IMR-90 (cell line): ENCODE measurements at regions not wholly inside any gene's neighbourhood (a gene's known extent, or its start where the extent isn't known, plus 50 kb on each side); places are given as distances from the start of the nearest gene placed in this dataset.

Experiments used
- ATAC-seq: fragments of 200-7000 bp; cut with Tn5 transposase; 2 replicates; pipeline ENCODE4 v1.9.1; 2020; ENCODE audit warnings: low read depth, mild to moderate bottlenecking, moderate library complexity
- BruUV-seq: library from RNA; stranded (reverse); fragments of 400-500 nt; replicated peaks from 2 replicates; lab custom pipeline; 2021; lab: Mats Ljungman, UMichigan
- CTCF ChIA-PET: fragments of 300-600 bp; formaldehyde crosslinking; extraction: SDS; loops from one replicate; lab custom pipeline; 2021; ENCODE audit warnings: antibody characterized with exemption; lab: Yijun Ruan, JAX
- POLR2A ChIA-PET: fragments of 300-600 bp; sonication (Branson Sonifier 250); formaldehyde crosslinking; loops from one replicate; lab custom pipeline; 2022; ENCODE audit warnings: antibody characterized with exemption; ENCODE audit not compliant: unreplicated experiment; lab: Charles Lee
- DNase-seq: peaks from one replicate; pipeline ENCODE4 v3.0.0; 2013
- H2AFZ ChIP-seq: replicated peaks from 2 replicates; pipeline ENCODE3; 2013; ENCODE audit warnings: low read length, mild to moderate bottlenecking; ENCODE audit not compliant: poor library complexity
- H2AK5ac ChIP-seq: 2 replicates; pipeline ENCODE4 v1.6.1; 2013; ENCODE audit warnings: low read depth, low read length, inconsistent platforms
- H2AK9ac ChIP-seq: replicated peaks from 2 replicates; pipeline ENCODE3; 2013; ENCODE audit warnings: mild to moderate bottlenecking, low read depth, low read length, moderate library complexity; ENCODE audit not compliant: poor library complexity
- H2BK120ac ChIP-seq: 2 replicates; pipeline ENCODE4 v1.6.1; 2013; ENCODE audit warnings: low read depth, low read length, inconsistent platforms
- H2BK15ac ChIP-seq: 3 replicates; pipeline ENCODE4 v1.6.1; 2013; ENCODE audit warnings: low read depth, low read length, inconsistent platforms
- H2BK20ac ChIP-seq: 2 replicates; pipeline ENCODE4 v1.6.1; 2013; ENCODE audit warnings: low read depth, mild to moderate bottlenecking, inconsistent platforms, low read length, moderate library complexity
- H2BK5ac ChIP-seq: 2 replicates; pipeline ENCODE4 v1.6.1; 2013; ENCODE audit warnings: mild to moderate bottlenecking, low read depth, low read length, inconsistent platforms; ENCODE audit not compliant: poor library complexity, severe bottlenecking
- H3K14ac ChIP-seq: replicated peaks from 2 replicates; pipeline ENCODE4 v1.6.1; 2013; ENCODE audit warnings: low read depth, low read length, inconsistent platforms
- H3K18ac ChIP-seq: 2 replicates; pipeline ENCODE4 v1.6.1; 2013; ENCODE audit warnings: low read depth, low read length, control low read depth
- H3K23ac ChIP-seq: 2 replicates; pipeline ENCODE4 v1.6.1; 2013; ENCODE audit warnings: low read depth, low read length, inconsistent platforms
- H3K27ac ChIP-seq: 2 replicates; pipeline ENCODE4 v1.5.1; 2013; ENCODE audit warnings: mild to moderate bottlenecking, control low read depth, low read length; ENCODE audit not compliant: insufficient read depth
- H3K27me3 ChIP-seq: 2 replicates; pipeline ENCODE4 v1.6.1; 2013; ENCODE audit warnings: low read length; ENCODE audit not compliant: control insufficient read depth, insufficient read depth
- H3K36me3 ChIP-seq: 2 replicates; pipeline ENCODE4 v1.6.1; 2013; ENCODE audit warnings: low read length, mixed read lengths; ENCODE audit not compliant: control insufficient read depth, insufficient read depth
- H3K4ac ChIP-seq: 2 replicates; pipeline ENCODE4 v1.6.1; 2013; ENCODE audit warnings: low read depth, low read length, inconsistent platforms
- H3K4me1 ChIP-seq: 2 replicates; pipeline ENCODE4 v1.6.1; 2013; ENCODE audit warnings: low read length, mixed read lengths; ENCODE audit not compliant: control insufficient read depth, insufficient read depth
- H3K4me2 ChIP-seq: 2 replicates; pipeline ENCODE4 v1.6.1; 2013; ENCODE audit warnings: low read depth, mild to moderate bottlenecking, control low read depth, low read length, moderate library complexity
- H3K4me3 ChIP-seq: 2 replicates; pipeline ENCODE4 v1.5.1; 2013; ENCODE audit warnings: low read depth, mild to moderate bottlenecking, control low read depth, low read length, moderate library complexity; ENCODE audit not compliant: insufficient read depth
- H3K56ac ChIP-seq: 2 replicates; pipeline ENCODE4 v1.6.1; 2013; ENCODE audit warnings: low read length, inconsistent platforms; ENCODE audit not compliant: insufficient read depth; ENCODE audit errors: extremely low read depth
- H3K79me1 ChIP-seq, 2 experiments: 2 replicates each; pipeline ENCODE4 v1.6.1; 2013; ENCODE audit warnings: low read length in 2 of 2, inconsistent platforms in 1 of 2, low read depth in 1 of 2
- H3K9ac ChIP-seq: 2 replicates; pipeline ENCODE4 v1.6.1; 2013; ENCODE audit warnings: low read depth, low read length, control low read depth
- H3K9me1 ChIP-seq: 2 replicates; pipeline ENCODE4 v1.6.1; 2013; ENCODE audit warnings: low read length, inconsistent platforms; ENCODE audit not compliant: insufficient read depth
- H3K9me3 ChIP-seq: 2 replicates; pipeline ENCODE4 v1.6.1; 2013; ENCODE audit warnings: low read length; ENCODE audit not compliant: control insufficient read depth, insufficient read depth
- H4K20me1 ChIP-seq: 2 replicates; pipeline ENCODE4 v1.6.1; 2013; ENCODE audit warnings: low read length, inconsistent platforms; ENCODE audit not compliant: insufficient read depth
- H4K5ac ChIP-seq: 2 replicates; pipeline ENCODE4 v1.6.1; 2013; ENCODE audit warnings: mild to moderate bottlenecking, low read depth, low read length, control low read depth
- H4K8ac ChIP-seq, 2 experiments: 2 replicates each; pipeline ENCODE4 v1.6.1; 2013; ENCODE audit warnings: low read depth in 2 of 2, low read length in 2 of 2, control low read depth in 1 of 2, inconsistent platforms in 1 of 2
- H4K91ac ChIP-seq: 2 replicates; pipeline ENCODE4 v1.6.1; 2013; ENCODE audit warnings: low read depth, low read length, inconsistent platforms; ENCODE audit not compliant: insufficient read depth
- BHLHE40 ChIP-seq: fragments of 150-350 bp; IDR thresholded peaks from 2 replicates; pipeline ENCODE4 v1.6.1; 2016; ENCODE audit warnings: mild to moderate bottlenecking, low read depth, low read length
- CEBPB ChIP-seq: IDR thresholded peaks from 2 replicates; pipeline ENCODE4 v1.6.1; 2012; ENCODE audit warnings: low read depth, low read length, improper control_type of control experiment
- CHD1 ChIP-seq: IDR thresholded peaks from 2 replicates; pipeline ENCODE4 v1.6.1; 2012; ENCODE audit warnings: low read depth, low read length, improper control_type of control experiment
- FOS ChIP-seq: fragments of 150-350 bp; IDR thresholded peaks from 2 replicates; pipeline ENCODE4 v1.6.1; 2016; ENCODE audit warnings: low read depth, low read length
- MAFK ChIP-seq: IDR thresholded peaks from 2 replicates; pipeline ENCODE4 v1.6.1; 2012; ENCODE audit warnings: low read depth, low read length, improper control_type of control experiment
- MAZ ChIP-seq: IDR thresholded peaks from 2 replicates; pipeline ENCODE4 v1.6.1; 2012; ENCODE audit warnings: low read depth, mild to moderate bottlenecking, low read length, improper control_type of control experiment, moderate library complexity, borderline replicate concordance
- MXI1 ChIP-seq: IDR thresholded peaks from 2 replicates; pipeline ENCODE4 v1.6.1; 2012; ENCODE audit warnings: low read depth, mild to moderate bottlenecking, low read length, moderate library complexity, borderline replicate concordance
- NFE2L2 ChIP-seq: fragments of 150-350 bp; IDR thresholded peaks from 2 replicates; pipeline ENCODE4 v1.6.1; 2016; ENCODE audit warnings: low read depth, mild to moderate bottlenecking, low read length
- POLR2A ChIP-seq: IDR thresholded peaks from 2 replicates; pipeline ENCODE4 v1.6.1; 2012; ENCODE audit warnings: mild to moderate bottlenecking, low read depth, low read length
- RAD21 ChIP-seq: IDR thresholded peaks from 2 replicates; pipeline ENCODE4 v1.6.1; 2012; ENCODE audit warnings: low read length, improper control_type of control experiment
- RCOR1 ChIP-seq: IDR thresholded peaks from 2 replicates; pipeline ENCODE4 v1.6.1; 2012; ENCODE audit warnings: mild to moderate bottlenecking, low read length, improper control_type of control experiment; ENCODE audit not compliant: insufficient replicate concordance
- RFX5 ChIP-seq: IDR thresholded peaks from 2 replicates; pipeline ENCODE4 v1.8.0; 2012; ENCODE audit warnings: low read depth, mild to moderate bottlenecking, low read length, moderate library complexity
- SMC3 ChIP-seq: fragments of 150-350 bp; IDR thresholded peaks from 2 replicates; pipeline ENCODE4 v1.6.1; 2016; ENCODE audit warnings: low read depth, mild to moderate bottlenecking, antibody characterized with exemption, low read length, moderate library complexity
- WGBS, 2 experiments: methylation state at CpG; one replicate each; pipeline versions ENCODE4 v1.1.5 to v1.1.7; 2013; ENCODE audit warnings: missing lambda C conversion rate in 2 of 2; ENCODE audit not compliant: insufficient read length in 1 of 2; ENCODE audit errors: extremely low coverage in 2 of 2; 5-methylcytosine and 5-hydroxymethylcytosine counted together
- dilution Hi-C: fragments of 300-500 bp; cut with HindIII; formaldehyde crosslinking; loops from one replicate; pipeline ENCODE4 v1.14.3; 2018; ENCODE audit warnings: low sequenced_read_pairs; ENCODE audit not compliant: unreplicated experiment
- in situ Hi-C: fragments of 300-500 bp; cut with MboI; formaldehyde crosslinking; loops from 3 replicates; pipeline ENCODE4 v1.14.3; 2019; ENCODE audit warnings: low sequenced_read_pairs, inconsistent platforms, mixed read lengths
- intact Hi-C: fragments of 100-400 bp; cut with micrococcal nuclease; formaldehyde crosslinking; loops from 2 replicates; pipeline ENCODE4 v1.10.0; 2022
- TF ChIP-seq, protein P1 (sequence below): fragments of 150-350 bp; IDR thresholded peaks from 2 replicates; pipeline ENCODE4 v1.6.1; 2016; ENCODE audit warnings: low read depth, mild to moderate bottlenecking, low read length, moderate library complexity, borderline replicate concordance
- TF ChIP-seq, protein P2 (sequence below): conservative IDR thresholded peaks from 2 replicates; pipeline ENCODE4 v1.5.1; 2012; ENCODE audit warnings: mild to moderate bottlenecking, low read depth, low read length, improper control_type of control experiment
- TF ChIP-seq, protein P3 (sequence below): fragments of 150-350 bp; IDR thresholded peaks from 2 replicates; pipeline ENCODE4 v1.6.1; 2017; ENCODE audit warnings: mild to moderate bottlenecking, antibody characterized with exemption, low read length, low read depth

DNA sequence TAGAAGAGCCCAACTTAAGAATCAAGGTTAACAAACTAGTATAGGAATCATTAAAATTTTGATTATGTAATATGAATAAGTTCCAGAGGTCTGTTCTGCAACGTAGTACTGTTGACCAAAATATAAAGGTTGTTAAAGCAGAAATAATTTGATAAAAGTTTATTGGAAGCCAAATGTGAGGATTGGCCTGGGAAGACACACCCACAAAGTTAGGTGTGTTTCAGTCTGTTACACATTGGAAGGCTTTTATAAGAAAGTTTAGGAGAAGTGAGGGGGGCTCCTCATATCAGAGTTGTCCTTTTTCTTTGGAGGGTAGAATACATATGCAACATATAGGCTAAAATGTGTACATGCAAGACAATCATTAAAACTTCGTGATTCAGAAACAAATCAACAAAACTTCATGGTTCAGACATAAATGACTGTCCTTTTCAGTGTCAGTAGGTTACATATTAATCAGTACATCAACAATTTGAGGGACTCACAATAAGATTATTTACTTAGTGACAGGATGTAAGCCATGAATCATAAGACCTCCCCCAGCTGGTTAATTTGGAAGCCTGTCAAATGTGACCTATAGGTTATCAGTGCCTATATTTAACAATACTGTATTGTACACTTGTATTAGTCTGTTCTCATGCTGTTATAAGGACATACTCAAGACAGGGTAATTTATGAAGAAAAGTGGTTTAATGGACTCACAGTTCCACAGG is 245.0 kb upstream of the B3GALT2 start:
- H3K27me3 ChIP-seq: no peaks in the 10 kb centered on the region
- H3K79me1 ChIP-seq: no peaks in the 10 kb centered on the region
- ChIA-PET POLR2A (no interaction called here), CTCF (no interaction called here)
- no peak overlapping the region for H3K27ac ChIP-seq
- H3K9ac ChIP-seq: no peak overlapping the region
- DNase-seq (no peak), ATAC-seq (no peak)
- H2AFZ ChIP-seq: no peak overlapping the region
- H3K14ac ChIP-seq: no peak overlapping the region
- no peak overlapping the region for H2AK9ac ChIP-seq
- no peak overlapping the region for H2AK5ac ChIP-seq
- no peaks in the 10 kb centered on the region for H3K9me1 ChIP-seq
- WGBS, 2 experiments: no CpG with 5 or more reads among the region's 2 CpGs
- no peak overlapping the region for H3K4ac ChIP-seq
- dilution Hi-C loops (no loop called here), in situ Hi-C loops (no loop called here), intact Hi-C loops (no loop called here)
- no peak overlapping the region for H3K56ac ChIP-seq
- no peak overlapping the region for H4K8ac ChIP-seq
- H3K23ac ChIP-seq: no peak overlapping the region
- peaks cover 13% of the 10 kb centered on the region for H3K9me3 ChIP-seq
- no peaks in the 10 kb centered on the region for H3K36me3 ChIP-seq
- H4K20me1 ChIP-seq: no peaks in the 10 kb centered on the region
- H2BK120ac ChIP-seq: no peak overlapping the region
- H3K18ac ChIP-seq: no peak overlapping the region
- no peak overlapping the region for H4K5ac ChIP-seq
- no peak overlapping the region for H3K4me3 ChIP-seq
- H3K4me2 ChIP-seq: no peak overlapping the region
- no TSS peak for BruUV-seq
- H2BK20ac ChIP-seq: no peak overlapping the region
- no peak overlapping the region for H2BK15ac ChIP-seq
- H2BK5ac ChIP-seq: no peak overlapping the region
- no peak for TF ChIP-seq MXI1
- no peak for TF ChIP-seq RAD21
- TF ChIP-seq RFX5: no peak
- TF ChIP-seq CEBPB: no peak
- TF ChIP-seq, protein P1, sequence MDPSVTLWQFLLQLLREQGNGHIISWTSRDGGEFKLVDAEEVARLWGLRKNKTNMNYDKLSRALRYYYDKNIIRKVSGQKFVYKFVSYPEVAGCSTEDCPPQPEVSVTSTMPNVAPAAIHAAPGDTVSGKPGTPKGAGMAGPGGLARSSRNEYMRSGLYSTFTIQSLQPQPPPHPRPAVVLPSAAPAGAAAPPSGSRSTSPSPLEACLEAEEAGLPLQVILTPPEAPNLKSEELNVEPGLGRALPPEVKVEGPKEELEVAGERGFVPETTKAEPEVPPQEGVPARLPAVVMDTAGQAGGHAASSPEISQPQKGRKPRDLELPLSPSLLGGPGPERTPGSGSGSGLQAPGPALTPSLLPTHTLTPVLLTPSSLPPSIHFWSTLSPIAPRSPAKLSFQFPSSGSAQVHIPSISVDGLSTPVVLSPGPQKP: no peak
- no peak for TF ChIP-seq RCOR1
- TF ChIP-seq MAZ: no peak
- TF ChIP-seq MAFK: no peak
- no peak for TF ChIP-seq BHLHE40
- TF ChIP-seq, protein P2, sequence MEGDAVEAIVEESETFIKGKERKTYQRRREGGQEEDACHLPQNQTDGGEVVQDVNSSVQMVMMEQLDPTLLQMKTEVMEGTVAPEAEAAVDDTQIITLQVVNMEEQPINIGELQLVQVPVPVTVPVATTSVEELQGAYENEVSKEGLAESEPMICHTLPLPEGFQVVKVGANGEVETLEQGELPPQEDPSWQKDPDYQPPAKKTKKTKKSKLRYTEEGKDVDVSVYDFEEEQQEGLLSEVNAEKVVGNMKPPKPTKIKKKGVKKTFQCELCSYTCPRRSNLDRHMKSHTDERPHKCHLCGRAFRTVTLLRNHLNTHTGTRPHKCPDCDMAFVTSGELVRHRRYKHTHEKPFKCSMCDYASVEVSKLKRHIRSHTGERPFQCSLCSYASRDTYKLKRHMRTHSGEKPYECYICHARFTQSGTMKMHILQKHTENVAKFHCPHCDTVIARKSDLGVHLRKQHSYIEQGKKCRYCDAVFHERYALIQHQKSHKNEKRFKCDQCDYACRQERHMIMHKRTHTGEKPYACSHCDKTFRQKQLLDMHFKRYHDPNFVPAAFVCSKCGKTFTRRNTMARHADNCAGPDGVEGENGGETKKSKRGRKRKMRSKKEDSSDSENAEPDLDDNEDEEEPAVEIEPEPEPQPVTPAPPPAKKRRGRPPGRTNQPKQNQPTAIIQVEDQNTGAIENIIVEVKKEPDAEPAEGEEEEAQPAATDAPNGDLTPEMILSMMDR: no peak
- no peak for TF ChIP-seq POLR2A
- TF ChIP-seq, protein P3, sequence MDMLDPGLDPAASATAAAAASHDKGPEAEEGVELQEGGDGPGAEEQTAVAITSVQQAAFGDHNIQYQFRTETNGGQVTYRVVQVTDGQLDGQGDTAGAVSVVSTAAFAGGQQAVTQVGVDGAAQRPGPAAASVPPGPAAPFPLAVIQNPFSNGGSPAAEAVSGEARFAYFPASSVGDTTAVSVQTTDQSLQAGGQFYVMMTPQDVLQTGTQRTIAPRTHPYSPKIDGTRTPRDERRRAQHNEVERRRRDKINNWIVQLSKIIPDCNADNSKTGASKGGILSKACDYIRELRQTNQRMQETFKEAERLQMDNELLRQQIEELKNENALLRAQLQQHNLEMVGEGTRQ: no peak
- no peak for TF ChIP-seq FOS
- TF ChIP-seq NFE2L2: no peak
- no peak for TF ChIP-seq SMC3
- no peak for TF ChIP-seq CHD1
- no peak overlapping the region for H4K91ac ChIP-seq
- H3K4me1 ChIP-seq: no peaks in the 10 kb centered on the region
